ENCODE measurements at regions not wholly inside any gene's neighbourhood (a gene's known extent, or its start where the extent isn't known, plus 50 kb on each side); places are given as distances from the start of the nearest gene placed in this dataset.

GRCh38 chr9:84152204-84152603 lies 171.6 kb downstream of the RMI1 start:
- TF ChIP-seq RAD21 (IDR thresholded peaks at IDR 0.05; ENCODE audit: low read depth): no peak
- no peak for TF ChIP-seq TCF12 (IDR thresholded peaks at IDR 0.05; ENCODE audit: low read depth)
- TF ChIP-seq MAX (IDR thresholded peaks at IDR 0.05): no peak
- TF ChIP-seq REST (IDR thresholded peaks at IDR 0.05; ENCODE audit: low read depth): no peak
- no peak for TF ChIP-seq EP300 (IDR thresholded peaks at IDR 0.05; ENCODE audit: borderline replicate concordance)
- no peak for TF ChIP-seq ZBTB7A (IDR thresholded peaks at IDR 0.05; ENCODE audit: low read depth)
- TF ChIP-seq YY1 (IDR thresholded peaks at IDR 0.05; ENCODE audit: low read depth): no peak
- no peak for TF ChIP-seq NFIC (IDR thresholded peaks at IDR 0.05)
- TF ChIP-seq EGR1 (IDR thresholded peaks at IDR 0.05): no peak
- no peak for TF ChIP-seq CREB1 (IDR thresholded peaks at IDR 0.05; ENCODE audit: low read depth)
- TF ChIP-seq TAF1 (IDR thresholded peaks at IDR 0.05; ENCODE audit: low read depth): no peak
- TF ChIP-seq CEBPB (IDR thresholded peaks at IDR 0.05): no peak
- TF ChIP-seq FOXM1 (IDR thresholded peaks at IDR 0.05; ENCODE audit: borderline replicate concordance, low read depth): no peak
